ENCODE measurements at regions not wholly inside any gene's neighbourhood (a gene's known extent, or its start where the extent isn't known, plus 50 kb on each side); places are given as distances from the start of the nearest gene placed in this dataset.

GRCh38 chr10:52450762-52451291, 136.7 kb downstream of the DKK1 start:
- no peak for TF ChIP-seq EZH2 (IDR thresholded peaks at IDR 0.05; ENCODE audit: insufficient read depth, low read length)
- no peak for TF ChIP-seq CTCF (IDR thresholded peaks at IDR 0.05; ENCODE audit: insufficient read depth, low read depth, low read length)

Data from astrocyte (in vitro differentiated cells and primary cell).